SK-N-MC (cell line): ENCODE measurements at regions not wholly inside any gene's neighbourhood (a gene's known extent, or its start where the extent isn't known, plus 50 kb on each side); places are given as distances from the start of the nearest gene placed in this dataset.
A peak's percentile ranks its signal among the peaks of the same experiment; 100 is the strongest.

ENCODE experiments used
- DNase-seq: peaks from one replicate; pipeline ENCODE4 v3.0.0-alpha.2; 2011; ENCODE audit warnings: low read depth, low spot score
- H3K27ac ChIP-seq: fragments of 200-600 bp; sonication (generic); 2 replicates; pipeline ENCODE4 v1.5.1; 2016; ENCODE audit warnings: mixed run types
- H3K36me3 ChIP-seq: fragments of 200-600 bp; sonication (generic); 2 replicates; pipeline ENCODE4 v1.6.1; 2017; ENCODE audit warnings: antibody characterized with exemption, low read length, mixed read lengths; ENCODE audit not compliant: insufficient read depth
- H3K4me3 ChIP-seq: fragments of 200-600 bp; sonication (generic); 2 replicates; pipeline ENCODE4 v1.5.1; 2016
- H3K9ac ChIP-seq: fragments of 200-600 bp; sonication (generic); 2 replicates; pipeline ENCODE4 v1.8.0; 2017; ENCODE audit warnings: mixed run types, mixed read lengths; ENCODE audit not compliant: insufficient read length
- H3K9me3 ChIP-seq: fragments of 200-600 bp; sonication (generic); 2 replicates; pipeline ENCODE4 v1.6.1; 2017; ENCODE audit warnings: low read depth, mild to moderate bottlenecking, antibody characterized with exemption, low read length, moderate library complexity, mixed read lengths
- EZH2 ChIP-seq: fragments of 200-600 bp; sonication (generic); IDR thresholded peaks from one replicate; pipeline ENCODE4 v1.6.1; 2017; ENCODE audit warnings: antibody characterized with exemption
- FOXP2 ChIP-seq: optimal IDR thresholded peaks from 2 replicates; pipeline ENCODE3; 2011; ENCODE audit warnings: mild to moderate bottlenecking, moderate library complexity; ENCODE audit not compliant: insufficient read depth; ENCODE audit errors: extremely low read length, control extremely low read depth
- POLR2AphosphoS5 ChIP-seq: IDR thresholded peaks from 2 replicates; pipeline ENCODE4 v1.6.1; 2012; ENCODE audit warnings: mild to moderate bottlenecking, low read depth, low read length, borderline replicate concordance

- no peak for DNase-seq
- H3K9me3 ChIP-seq, result no peaks in the 10 kb centered on the region
- no peak overlapping the region for H3K9ac ChIP-seq
- no peak overlapping the region for H3K4me3 ChIP-seq
- no peaks in the 10 kb centered on the region for H3K36me3 ChIP-seq
- H3K27ac ChIP-seq, result peak overlapping the region; percentile 53; the same call in 1 of the 2 replicates
- no peak for TF ChIP-seq FOXP2
- TF ChIP-seq EZH2, result no peak
- TF ChIP-seq POLR2AphosphoS5, result no peak
Measured at GRCh38 chr18:39647627-39648534, 2082.3 kb upstream of the CELF4 start.

- Histone ChIP-seq H3K4me3 (no peak overlapping the region), H3K36me3 (no peaks in the 10 kb centered on the region), H3K9ac (no peak overlapping the region), H3K9me3 (no peaks in the 10 kb centered on the region), H3K27ac (no peak overlapping the region)
- DNase-seq, result no peak
- TF ChIP-seq FOXP2, result no peak
- no peak for TF ChIP-seq EZH2
- TF ChIP-seq POLR2AphosphoS5, result no peak
Measured at GRCh38 chr18:39638224-39638623, 2072.6 kb upstream of the CELF4 start.

GRCh38 chr18:39636931-39637330, 2071.3 kb upstream of the CELF4 start:
- Histone ChIP-seq H3K4me3 (no peak overlapping the region), H3K9me3 (no peaks in the 10 kb centered on the region), H3K9ac (no peak overlapping the region), H3K36me3 (no peaks in the 10 kb centered on the region), H3K27ac (no peak overlapping the region)
- TF ChIP-seq EZH2, result no peak
- no peak for TF ChIP-seq FOXP2
- TF ChIP-seq POLR2AphosphoS5, result no peak
- no peak for DNase-seq

- TF ChIP-seq POLR2AphosphoS5 (no peak), EZH2 (no peak)
- H3K9me3 ChIP-seq, result no peaks in the 10 kb centered on the region
- H3K27ac ChIP-seq, result no peak overlapping the region
- no peaks in the 10 kb centered on the region for H3K36me3 ChIP-seq
- no peak for DNase-seq
- no peak overlapping the region for H3K9ac ChIP-seq
- H3K4me3 ChIP-seq, result no peak overlapping the region
Measured at GRCh38 chr18:39635966-39636365, 2070.4 kb upstream of the CELF4 start.

DNA sequence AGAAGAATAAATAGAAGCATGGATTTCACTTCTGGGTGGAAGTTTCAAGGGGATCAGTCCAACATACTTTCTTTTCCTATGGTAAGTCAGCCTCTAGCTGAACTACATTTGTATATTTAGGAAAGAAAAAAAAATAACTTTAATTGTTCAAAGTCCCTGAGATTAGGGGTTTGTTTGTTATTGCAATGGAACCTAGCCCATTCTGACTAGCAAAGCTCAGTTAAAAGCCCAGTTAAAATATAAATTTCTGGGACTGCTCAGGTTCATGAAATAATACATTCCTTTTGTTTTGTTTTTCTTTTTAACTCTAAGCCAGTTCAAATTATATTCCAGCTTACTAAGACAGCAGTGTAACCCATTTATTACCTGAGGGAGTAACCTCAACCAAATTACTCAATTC, 2069.6 kb upstream of the CELF4 start:
- no peak for TF ChIP-seq EZH2
- TF ChIP-seq POLR2AphosphoS5, result no peak
- no peak for TF ChIP-seq FOXP2
- H3K9ac ChIP-seq, result no peak overlapping the region
- H3K9me3 ChIP-seq, result no peaks in the 10 kb centered on the region
- H3K4me3 ChIP-seq, result no peak overlapping the region
- no peak overlapping the region for H3K27ac ChIP-seq
- DNase-seq, result no peak
- no peaks in the 10 kb centered on the region for H3K36me3 ChIP-seq

- H3K9ac ChIP-seq, result no peak overlapping the region
- H3K9me3 ChIP-seq, result no peaks in the 10 kb centered on the region
- TF ChIP-seq EZH2 (no peak), POLR2AphosphoS5 (no peak), FOXP2 (no peak)
- no peak overlapping the region for H3K4me3 ChIP-seq
- no peaks in the 10 kb centered on the region for H3K36me3 ChIP-seq
- DNase-seq, result no peak
- H3K27ac ChIP-seq, result no peak overlapping the region
Measured at GRCh38 chr18:39627936-39628335, 2062.3 kb upstream of the CELF4 start.

GRCh38 chr18:39624961-39625360, 2059.4 kb upstream of the CELF4 start:
- no peak for DNase-seq
- no peak overlapping the region for H3K9ac ChIP-seq
- H3K36me3 ChIP-seq, result no peaks in the 10 kb centered on the region
- H3K27ac ChIP-seq, result no peak overlapping the region
- H3K4me3 ChIP-seq, result no peak overlapping the region
- TF ChIP-seq POLR2AphosphoS5 (no peak), EZH2 (no peak), FOXP2 (no peak)
- no peaks in the 10 kb centered on the region for H3K9me3 ChIP-seq

- Histone ChIP-seq H3K27ac (no peak overlapping the region), H3K4me3 (no peak overlapping the region), H3K9ac (no peak overlapping the region), H3K36me3 (no peaks in the 10 kb centered on the region), H3K9me3 (no peaks in the 10 kb centered on the region)
- no peak for DNase-seq
- no peak for TF ChIP-seq FOXP2
- TF ChIP-seq POLR2AphosphoS5, result no peak
- TF ChIP-seq EZH2, result no peak
Measured at GRCh38 chr18:39622431-39622830, 2056.8 kb upstream of the CELF4 start.

- H3K9ac ChIP-seq, result no peak overlapping the region
- H3K36me3 ChIP-seq, result no peaks in the 10 kb centered on the region
- H3K27ac ChIP-seq, result no peak overlapping the region
- no peak overlapping the region for H3K4me3 ChIP-seq
- no peaks in the 10 kb centered on the region for H3K9me3 ChIP-seq
- DNase-seq, result no peak
- TF ChIP-seq FOXP2, result no peak
- no peak for TF ChIP-seq POLR2AphosphoS5
- TF ChIP-seq EZH2, result no peak
Measured at GRCh38 chr18:39620551-39621168, 2055.1 kb upstream of the CELF4 start.
